ENCODE measurements at regions not wholly inside any gene's neighbourhood (a gene's known extent, or its start where the extent isn't known, plus 50 kb on each side); places are given as distances from the start of the nearest gene placed in this dataset.

GRCh38 chr1:239566074-239566473 lies 179.7 kb downstream of the CHRM3 start:
- Histone ChIP-seq H4K20me1 (ENCODE audit: insufficient read depth) (no peaks in the 10 kb centered on the region), H3K27me3 (ENCODE audit: insufficient read depth, low read depth) (no peaks in the 10 kb centered on the region), H3K27ac (no peak overlapping the region), H3K9me2 (ENCODE audit: insufficient read depth) (no peaks in the 10 kb centered on the region), H3K9me3 (ENCODE audit: insufficient read depth, low read depth) (no peaks in the 10 kb centered on the region), H3K79me2 (ENCODE audit: low read depth) (no peaks in the 10 kb centered on the region), H3F3A (ENCODE audit: insufficient read depth, low read depth) (no peaks in the 10 kb centered on the region), H2AFZ (no peak overlapping the region), H3K36me3 (ENCODE audit: low read depth) (no peaks in the 10 kb centered on the region), H3K4me2 (no peak overlapping the region), H3K4me3 (no peak overlapping the region), H3K4me1 (replicated peaks; ENCODE audit: insufficient read depth) (no peaks in the 10 kb centered on the region)
- POLR2A ChIA-PET (ENCODE audit: unreplicated experiment), result no interaction called here
- intact Hi-C loops (cut with micrococcal nuclease; ENCODE audit: unreplicated experiment), result no loop called here
- DNase-seq, result no peak
- BruUV-seq (replicated peaks), result no TSS peak
- TF ChIP-seq EZH2 (IDR thresholded peaks at IDR 0.05; ENCODE audit: low read depth) (no peak), CTCF (conservative IDR thresholded peaks at IDR 0.05) (no peak)
- CTCF ChIA-PET, result no interaction called here

- Histone ChIP-seq H3K36me3 (ENCODE audit: low read depth) (no peaks in the 10 kb centered on the region), H3K27ac (no peak overlapping the region), H3K4me2 (no peak overlapping the region), H3F3A (ENCODE audit: insufficient read depth, low read depth) (no peaks in the 10 kb centered on the region), H3K27me3 (ENCODE audit: insufficient read depth, low read depth) (no peaks in the 10 kb centered on the region), H3K9me2 (ENCODE audit: insufficient read depth) (no peaks in the 10 kb centered on the region), H3K4me1 (replicated peaks; ENCODE audit: insufficient read depth) (no peaks in the 10 kb centered on the region), H2AFZ (no peak overlapping the region), H4K20me1 (ENCODE audit: insufficient read depth) (no peaks in the 10 kb centered on the region), H3K9me3 (ENCODE audit: insufficient read depth, low read depth) (no peaks in the 10 kb centered on the region), H3K4me3 (no peak overlapping the region), H3K79me2 (ENCODE audit: low read depth) (no peaks in the 10 kb centered on the region)
- CTCF ChIA-PET, result no interaction called here
- intact Hi-C loops (cut with micrococcal nuclease; ENCODE audit: unreplicated experiment), result no loop called here
- POLR2A ChIA-PET (ENCODE audit: unreplicated experiment), result no interaction called here
- no TSS peak for BruUV-seq (replicated peaks)
- no peak for DNase-seq
- no peak for TF ChIP-seq EZH2 (IDR thresholded peaks at IDR 0.05; ENCODE audit: low read depth)
- TF ChIP-seq CTCF (conservative IDR thresholded peaks at IDR 0.05), result no peak
These were observed 184.5 kb downstream of the CHRM3 start for GRCh38 chr1:239570878-239571277.

- CTCF ChIA-PET, result interaction anchor here (0.6 kb wide), 1 partner anchor 200 kb away, joined by 3 read pairs; no protein-coding TSS in a partner anchor
- H4K20me1 ChIP-seq (ENCODE audit: insufficient read depth), result no peaks in the 10 kb centered on the region
- H2AFZ ChIP-seq, result no peak overlapping the region
- no peak for TF ChIP-seq EZH2 (IDR thresholded peaks at IDR 0.05; ENCODE audit: low read depth)
- no peak for TF ChIP-seq CTCF (conservative IDR thresholded peaks at IDR 0.05)
- no peaks in the 10 kb centered on the region for H3K4me1 ChIP-seq (replicated peaks; ENCODE audit: insufficient read depth)
- no peaks in the 10 kb centered on the region for H3F3A ChIP-seq (ENCODE audit: insufficient read depth, low read depth)
- no peaks in the 10 kb centered on the region for H3K79me2 ChIP-seq (ENCODE audit: low read depth)
- no peak overlapping the region for H3K27ac ChIP-seq
- intact Hi-C loops (cut with micrococcal nuclease; ENCODE audit: unreplicated experiment), result no loop called here
- H3K9me3 ChIP-seq (ENCODE audit: insufficient read depth, low read depth), result no peaks in the 10 kb centered on the region
- no peak overlapping the region for H3K4me3 ChIP-seq
- no peak for DNase-seq
- no peaks in the 10 kb centered on the region for H3K36me3 ChIP-seq (ENCODE audit: low read depth)
- no TSS peak for BruUV-seq (replicated peaks)
- H3K4me2 ChIP-seq, result no peak overlapping the region
- no peaks in the 10 kb centered on the region for H3K27me3 ChIP-seq (ENCODE audit: insufficient read depth, low read depth)
- POLR2A ChIA-PET (ENCODE audit: unreplicated experiment), result interaction anchor here (0.6 kb wide), 1 partner anchor 93 kb away, joined by 6 read pairs; no protein-coding TSS in a partner anchor
- no peaks in the 10 kb centered on the region for H3K9me2 ChIP-seq (ENCODE audit: insufficient read depth)
These were observed 185.8 kb downstream of the CHRM3 start for GRCh38 chr1:239572183-239572582.

All from PC-9 (cell line).